HEK293 (cell line): ENCODE measurements at regions not wholly inside any gene's neighbourhood (a gene's known extent, or its start where the extent isn't known, plus 50 kb on each side); places are given as distances from the start of the nearest gene placed in this dataset.

ENCODE experiments used
- CTCF ChIP-seq: fragments of 450-650 bp; formaldehyde crosslinking; IDR thresholded peaks from 2 replicates; pipeline ENCODE4 v1.5.1; 2016; ENCODE audit warnings: missing biosample characterization, missing genetic modification characterization
- INSM2 ChIP-seq: fragments of 450-650 bp; formaldehyde crosslinking; IDR thresholded peaks from 2 replicates; pipeline ENCODE4 v1.5.1; 2016; ENCODE audit warnings: missing biosample characterization, missing genetic modification characterization
- REST ChIP-seq: fragments of 450-650 bp; formaldehyde crosslinking; IDR thresholded peaks from 2 replicates; pipeline ENCODE4 v1.5.1; 2016; ENCODE audit warnings: missing biosample characterization, missing genetic modification characterization
- SETDB1 ChIP-seq: IDR thresholded peaks from one replicate; pipeline ENCODE4 v1.6.1; 2017; ENCODE audit warnings: mild to moderate bottlenecking, low read length, moderate library complexity, mixed read lengths; ENCODE audit not compliant: insufficient read length
- TCF7L2 ChIP-seq: IDR thresholded peaks from 2 replicates; pipeline ENCODE4 v1.6.1; 2011; ENCODE audit warnings: low read depth, mild to moderate bottlenecking, inconsistent platforms, low read length, moderate library complexity, borderline replicate concordance
- TRIM28 ChIP-seq: IDR thresholded peaks from 2 replicates; pipeline ENCODE4 v1.6.1; 2011; ENCODE audit warnings: low read length, control low read depth, borderline replicate concordance
- ZBTB26 ChIP-seq: fragments of 450-650 bp; formaldehyde crosslinking; optimal IDR thresholded peaks from 2 replicates; pipeline ENCODE3; 2016; ENCODE audit warnings: missing biosample characterization, mild to moderate bottlenecking, missing genetic modification characterization
- ZFP37 ChIP-seq: fragments of 450-650 bp; formaldehyde crosslinking; IDR thresholded peaks from 2 replicates; pipeline ENCODE4 v1.5.1; 2016; ENCODE audit warnings: missing biosample characterization, missing genetic modification characterization
- ZNF10 ChIP-seq: fragments of 450-650 bp; formaldehyde crosslinking; IDR thresholded peaks from 2 replicates; pipeline ENCODE4 v1.5.1; 2017; ENCODE audit warnings: missing biosample characterization, missing genetic modification characterization
- ZNF26 ChIP-seq: fragments of 450-650 bp; formaldehyde crosslinking; IDR thresholded peaks from 2 replicates; pipeline ENCODE4 v1.5.1; 2016; ENCODE audit warnings: missing biosample characterization, missing genetic modification characterization
- ZNF274 ChIP-seq, 2 experiments: fragments of 200-500 bp in 1 of 2; fragments of 450-650 bp in 1 of 2; sonication (Bioruptor generic) in 1 of 2; formaldehyde crosslinking in 1 of 2; IDR thresholded peaks; 2 replicates each; pipeline versions ENCODE4 v1.5.1 to v1.6.1; 2014 to 2016; ENCODE audit warnings: borderline replicate concordance in 1 of 2, inconsistent platforms in 1 of 2, low read length in 1 of 2, missing biosample characterization in 1 of 2, missing genetic modification characterization in 1 of 2
- ZNF610 ChIP-seq: fragments of 450-650 bp; formaldehyde crosslinking; IDR thresholded peaks from 2 replicates; pipeline ENCODE4 v1.5.1; 2016; ENCODE audit warnings: missing biosample characterization, missing genetic modification characterization, borderline replicate concordance
- ZNF692 ChIP-seq: fragments of 450-650 bp; formaldehyde crosslinking; IDR thresholded peaks from 2 replicates; pipeline ENCODE4 v1.5.1; 2016; ENCODE audit warnings: missing biosample characterization, missing genetic modification characterization
- ZNF776 ChIP-seq: fragments of 450-650 bp; formaldehyde crosslinking; IDR thresholded peaks from 2 replicates; pipeline ENCODE4 v1.5.0; 2017; ENCODE audit warnings: missing biosample characterization, missing genetic modification characterization, borderline replicate concordance

- TF ChIP-seq CTCF (tag by site-specific recombination) (no peak), ZNF10 (tag by site-specific recombination) (no peak), INSM2 (tag by site-specific recombination) (no peak), REST (tag by site-specific recombination) (no peak), ZNF692 (tag by site-specific recombination) (no peak), ZNF26 (tag by site-specific recombination) (no peak), ZFP37 (no peak), ZBTB26 (no peak), TCF7L2 (no peak), ZNF274 (IDR thresholded peaks at IDR 0.05; ENCODE audit: low read length) (no peak), ZNF274 (tag by site-specific recombination; IDR thresholded peaks at IDR 0.05; ENCODE audit: borderline replicate concordance) (no peak), TRIM28 (no peak), ZNF610 (no peak), SETDB1 (no peak), ZNF776 (tag by site-specific recombination) (no peak)
Observed at GRCh38 chr2:187842315-187842714, 288.1 kb upstream of the TFPI start.
